Smooth muscle cell (in vitro differentiated cells): ENCODE measurements at regions not wholly inside any gene's neighbourhood (a gene's known extent, or its start where the extent isn't known, plus 50 kb on each side); places are given as distances from the start of the nearest gene placed in this dataset.

Experiments
- DNase-seq: peaks from one replicate; lab custom pipeline; 2025; ENCODE audit not compliant: unreplicated experiment; lab: John Stamatoyannopoulos, UW
- H2AFZ ChIP-seq: fragments of 200-600 bp; sonication (generic); 2 replicates; pipeline ENCODE4 v1.6.0; 2016; ENCODE audit warnings: antibody characterized with exemption, low read depth, mild to moderate bottlenecking
- H3F3A ChIP-seq: fragments of 200-600 bp; sonication (generic); 2 replicates; pipeline ENCODE4 v1.6.0; 2017; ENCODE audit warnings: antibody characterized with exemption, low read depth
- H3K27ac ChIP-seq: fragments of 200-600 bp; sonication (generic); 2 replicates; pipeline ENCODE4 v1.5.1; 2016; ENCODE audit warnings: low read depth, mild to moderate bottlenecking
- H3K27me3 ChIP-seq: fragments of 200-600 bp; sonication (generic); 2 replicates; pipeline ENCODE4 v1.6.1; 2016; ENCODE audit warnings: low read depth, mild to moderate bottlenecking
- H3K36me3 ChIP-seq: fragments of 200-600 bp; sonication (generic); 2 replicates; pipeline ENCODE4 v1.5.1; 2016; ENCODE audit warnings: low read depth
- H3K4me1 ChIP-seq: fragments of 200-600 bp; sonication (generic); 2 replicates; pipeline ENCODE4 v1.5.1; 2016; ENCODE audit warnings: low read depth
- H3K4me2 ChIP-seq: fragments of 200-600 bp; sonication (generic); 2 replicates; pipeline ENCODE4 v1.6.0; 2016; ENCODE audit warnings: mild to moderate bottlenecking
- H3K4me3 ChIP-seq: fragments of 200-600 bp; sonication (generic); 2 replicates; pipeline ENCODE4 v1.5.1; 2016; ENCODE audit warnings: mild to moderate bottlenecking
- H3K79me2 ChIP-seq: fragments of 200-600 bp; sonication (generic); 2 replicates; pipeline ENCODE4 v1.6.0; 2016; ENCODE audit warnings: low read depth, mild to moderate bottlenecking
- H3K9ac ChIP-seq: fragments of 200-600 bp; sonication (generic); 2 replicates; pipeline ENCODE4 v1.6.0; 2016; ENCODE audit warnings: low read depth
- H3K9me3 ChIP-seq: fragments of 200-600 bp; sonication (generic); replicated peaks from 2 replicates; pipeline ENCODE4 v1.5.1; 2016; ENCODE audit warnings: low read depth
- H4K20me1 ChIP-seq: fragments of 200-600 bp; sonication (generic); 2 replicates; pipeline ENCODE4 v1.6.0; 2016; ENCODE audit warnings: low read depth
- WGBS: methylation state at CpG from one replicate; pipeline ENCODE4 v1.1.7; 2016; ENCODE audit warnings: low lambda C conversion rate; 5-methylcytosine and 5-hydroxymethylcytosine counted together
- TF ChIP-seq, protein P1 (sequence below): fragments of 200-600 bp; sonication (generic); IDR thresholded peaks from 2 replicates; pipeline ENCODE4 v1.5.1; 2017; ENCODE audit warnings: borderline replicate concordance, mild to moderate bottlenecking, antibody characterized with exemption; ENCODE audit not compliant: insufficient read depth, poor library complexity, severe bottlenecking

DNA sequence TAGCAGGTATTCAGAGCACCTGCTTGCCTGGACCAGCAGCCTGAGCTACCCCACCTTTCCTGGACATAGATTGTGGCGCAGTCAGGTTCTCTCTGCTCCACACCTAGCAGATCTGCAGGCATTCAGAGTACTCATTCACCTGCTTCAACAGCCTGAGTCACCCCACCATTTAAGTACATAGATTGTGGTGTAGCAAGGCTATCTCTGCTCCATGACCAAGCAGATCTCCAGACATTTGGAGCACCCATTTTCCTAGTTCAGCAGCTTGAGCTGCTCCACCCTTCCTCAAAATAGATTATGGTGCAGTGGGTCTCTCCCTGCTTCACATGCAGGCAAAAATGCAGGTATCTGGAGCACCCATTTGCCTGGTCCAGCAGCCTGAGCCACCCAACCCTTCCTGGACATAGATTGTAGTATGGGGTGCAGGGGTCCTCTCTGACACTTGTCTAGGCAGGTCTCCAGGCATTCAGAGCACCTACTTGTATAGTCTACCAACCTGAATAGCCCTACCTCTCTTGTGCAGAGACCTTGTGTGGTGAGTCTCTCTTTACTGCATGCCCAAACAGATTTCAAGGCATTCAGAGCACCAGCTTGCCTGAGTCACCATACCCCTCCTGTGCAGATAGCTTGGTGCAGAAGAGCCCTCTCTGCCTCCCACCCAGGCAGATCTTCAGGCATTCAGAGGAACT, 466.0 kb upstream of the THBS1 start:
- Histone ChIP-seq H3K9me3 (no peaks in the 10 kb centered on the region), H3K79me2 (no peaks in the 10 kb centered on the region), H3F3A (no peaks in the 10 kb centered on the region), H3K4me2 (no peak overlapping the region), H3K27ac (no peak overlapping the region), H4K20me1 (no peaks in the 10 kb centered on the region), H2AFZ (no peak overlapping the region), H3K27me3 (no peaks in the 10 kb centered on the region), H3K9ac (no peak overlapping the region), H3K4me1 (no peaks in the 10 kb centered on the region), H3K36me3 (no peaks in the 10 kb centered on the region), H3K4me3 (no peak overlapping the region)
- DNase-seq, result no peak
- WGBS, result 95% methylated on average over 1 of the region's 1 CpG
- TF ChIP-seq, protein P1, sequence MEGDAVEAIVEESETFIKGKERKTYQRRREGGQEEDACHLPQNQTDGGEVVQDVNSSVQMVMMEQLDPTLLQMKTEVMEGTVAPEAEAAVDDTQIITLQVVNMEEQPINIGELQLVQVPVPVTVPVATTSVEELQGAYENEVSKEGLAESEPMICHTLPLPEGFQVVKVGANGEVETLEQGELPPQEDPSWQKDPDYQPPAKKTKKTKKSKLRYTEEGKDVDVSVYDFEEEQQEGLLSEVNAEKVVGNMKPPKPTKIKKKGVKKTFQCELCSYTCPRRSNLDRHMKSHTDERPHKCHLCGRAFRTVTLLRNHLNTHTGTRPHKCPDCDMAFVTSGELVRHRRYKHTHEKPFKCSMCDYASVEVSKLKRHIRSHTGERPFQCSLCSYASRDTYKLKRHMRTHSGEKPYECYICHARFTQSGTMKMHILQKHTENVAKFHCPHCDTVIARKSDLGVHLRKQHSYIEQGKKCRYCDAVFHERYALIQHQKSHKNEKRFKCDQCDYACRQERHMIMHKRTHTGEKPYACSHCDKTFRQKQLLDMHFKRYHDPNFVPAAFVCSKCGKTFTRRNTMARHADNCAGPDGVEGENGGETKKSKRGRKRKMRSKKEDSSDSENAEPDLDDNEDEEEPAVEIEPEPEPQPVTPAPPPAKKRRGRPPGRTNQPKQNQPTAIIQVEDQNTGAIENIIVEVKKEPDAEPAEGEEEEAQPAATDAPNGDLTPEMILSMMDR, result no peak

DNA sequence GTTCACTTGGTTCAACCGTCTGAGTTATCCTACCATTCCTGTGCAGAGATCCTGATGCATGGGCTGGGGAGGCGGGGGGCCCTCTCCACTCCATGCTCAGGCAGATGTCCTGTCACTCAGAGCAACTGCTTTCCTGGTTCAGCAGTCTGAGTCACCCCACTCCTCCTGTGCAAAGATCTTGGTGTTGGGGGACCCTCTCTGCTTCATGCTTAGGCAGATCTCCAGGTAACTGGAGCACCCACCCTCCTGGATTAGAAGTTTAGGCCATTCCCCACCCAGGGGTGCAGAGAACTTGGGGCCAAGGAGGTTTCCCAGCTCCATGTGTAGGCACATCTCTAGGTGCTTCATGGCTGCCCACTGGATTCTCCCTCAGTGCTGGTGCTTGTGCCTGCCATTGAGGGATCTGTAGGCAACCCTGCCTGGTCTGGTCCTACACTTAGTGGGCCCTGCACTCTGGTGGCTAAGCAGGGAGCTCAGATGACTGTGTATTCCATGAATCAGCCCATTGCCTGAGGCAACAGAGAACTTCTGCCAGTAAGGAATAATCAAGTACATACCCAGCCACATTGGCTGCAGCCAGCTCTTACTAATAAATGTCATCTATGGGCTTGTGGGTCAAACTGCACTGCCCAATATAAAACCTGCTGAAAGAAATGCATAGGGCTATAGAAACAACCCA, 465.4 kb upstream of the THBS1 start:
- H3K79me2 ChIP-seq, result no peaks in the 10 kb centered on the region
- H4K20me1 ChIP-seq, result no peaks in the 10 kb centered on the region
- no peak overlapping the region for H3K9ac ChIP-seq
- no peaks in the 10 kb centered on the region for H3K27me3 ChIP-seq
- no peaks in the 10 kb centered on the region for H3K36me3 ChIP-seq
- H3F3A ChIP-seq, result no peaks in the 10 kb centered on the region
- no peaks in the 10 kb centered on the region for H3K4me1 ChIP-seq
- 94% methylated on average over 2 of the region's 2 CpGs for WGBS
- H3K4me2 ChIP-seq, result no peak overlapping the region
- H3K27ac ChIP-seq, result no peak overlapping the region
- H3K9me3 ChIP-seq, result no peaks in the 10 kb centered on the region
- DNase-seq, result no peak
- no peak overlapping the region for H3K4me3 ChIP-seq
- TF ChIP-seq, protein P1, result no peak
- no peak overlapping the region for H2AFZ ChIP-seq

DNA sequence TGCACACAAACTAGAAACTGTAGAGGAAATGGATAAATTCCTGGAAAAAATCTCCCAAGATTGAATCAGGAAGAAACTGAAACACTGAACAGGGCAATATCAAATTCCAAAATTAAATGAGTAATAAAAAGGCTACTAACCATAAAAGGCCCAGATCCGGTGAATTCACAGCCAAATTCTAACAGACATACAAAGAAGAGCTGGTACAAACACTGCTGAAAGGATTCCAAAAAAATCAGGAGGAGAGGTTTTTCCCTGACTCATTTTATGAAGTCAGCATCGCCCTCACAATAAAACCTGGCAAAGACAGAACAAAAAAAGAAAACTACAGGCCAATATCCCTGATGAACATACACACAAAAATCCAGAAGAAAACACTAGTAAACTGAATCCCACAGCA, 462.4 kb upstream of the THBS1 start:
- H3F3A ChIP-seq, result no peaks in the 10 kb centered on the region
- H4K20me1 ChIP-seq, result no peaks in the 10 kb centered on the region
- peak overlapping the region; percentile 59 for H3K27ac ChIP-seq
- H3K9me3 ChIP-seq, result no peaks in the 10 kb centered on the region
- no peaks in the 10 kb centered on the region for H3K4me1 ChIP-seq
- H3K4me3 ChIP-seq, result no peak overlapping the region
- H3K79me2 ChIP-seq, result no peaks in the 10 kb centered on the region
- no peak overlapping the region for H3K9ac ChIP-seq
- peak overlapping the region; percentile 37 for H2AFZ ChIP-seq
- no peak for DNase-seq
- H3K4me2 ChIP-seq, result no peak overlapping the region
- H3K27me3 ChIP-seq, result no peaks in the 10 kb centered on the region
- TF ChIP-seq, protein P1, result no peak
- 88% methylated on average over 2 of the region's 2 CpGs for WGBS
- H3K36me3 ChIP-seq, result no peaks in the 10 kb centered on the region
